GM04503 (cell line): ENCODE measurements at regions not wholly inside any gene's neighbourhood (a gene's known extent, or its start where the extent isn't known, plus 50 kb on each side); places are given as distances from the start of the nearest gene placed in this dataset.
"Not testable (repeated sequence)": the region's sequence is repeated elsewhere in the genome, so short reads cannot be mapped to it uniquely, and the experiment has no call there.

ENCODE experiments used
- DNase-seq: peaks from one replicate; pipeline ENCODE4 v3.0.0-alpha.2; 2012; ENCODE audit warnings: low read depth

GRCh38 chr9:83138422-83139135 is 75.6 kb upstream of the RASEF start:
- DNase-seq: no peak

GRCh38 chr9:83133316-83133715 is 70.4 kb upstream of the RASEF start:
- DNase-seq: no peak

- no peak for DNase-seq
Observed at GRCh38 chr9:83132768-83133167, 69.8 kb upstream of the RASEF start.

GRCh38 chr9:83130541-83130940 is 67.6 kb upstream of the RASEF start:
- no peak for DNase-seq

GRCh38 chr9:83125671-83126070 is 62.7 kb upstream of the RASEF start:
- DNase-seq: no peak

GRCh38 chr9:83119873-83120272 is 56.9 kb upstream of the RASEF start:
- no peak for DNase-seq

- no peak for DNase-seq
Observed at GRCh38 chr9:83116026-83116425, 53.1 kb upstream of the RASEF start.

- DNase-seq: not testable (repeated sequence)
Observed at GRCh38 chr9:83113445-83113844, 50.5 kb upstream of the RASEF start.
